ENCODE measurements at regions not wholly inside any gene's neighbourhood (a gene's known extent, or its start where the extent isn't known, plus 50 kb on each side); places are given as distances from the start of the nearest gene placed in this dataset.

DNA sequence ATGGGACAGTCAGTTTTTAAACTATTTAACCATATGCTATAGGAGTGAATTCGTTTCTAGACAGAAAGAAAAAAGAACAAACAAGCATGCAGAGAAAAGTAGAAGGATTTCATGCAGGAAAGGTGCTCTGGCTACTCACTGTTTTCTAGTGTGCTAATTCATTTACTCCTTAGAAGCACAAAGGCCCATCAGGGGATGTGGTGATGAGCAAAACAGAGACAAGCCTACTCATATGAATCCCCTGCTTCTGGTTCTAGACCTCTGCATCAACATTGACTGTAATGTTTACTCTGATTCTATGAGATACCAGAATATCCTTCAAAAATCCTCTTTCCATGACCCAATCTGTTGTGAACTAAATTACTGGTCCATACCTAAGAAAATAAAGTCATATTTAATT, 801.9 kb downstream of the PLOD2 start:
- no peak for DNase-seq
- Mint-ChIP-seq H3K4me3 (no peak overlapping the region), H3K27ac (no peak overlapping the region), H3K36me3 (ENCODE audit: low read depth) (no peaks in the 10 kb centered on the region), H3K4me1 (no peaks in the 10 kb centered on the region), H3K27me3 (no peaks in the 10 kb centered on the region), H3K9me3 (peaks cover 15% of the 10 kb centered on the region)
- intact Hi-C loops (cut with micrococcal nuclease), result no loop called here

DNA sequence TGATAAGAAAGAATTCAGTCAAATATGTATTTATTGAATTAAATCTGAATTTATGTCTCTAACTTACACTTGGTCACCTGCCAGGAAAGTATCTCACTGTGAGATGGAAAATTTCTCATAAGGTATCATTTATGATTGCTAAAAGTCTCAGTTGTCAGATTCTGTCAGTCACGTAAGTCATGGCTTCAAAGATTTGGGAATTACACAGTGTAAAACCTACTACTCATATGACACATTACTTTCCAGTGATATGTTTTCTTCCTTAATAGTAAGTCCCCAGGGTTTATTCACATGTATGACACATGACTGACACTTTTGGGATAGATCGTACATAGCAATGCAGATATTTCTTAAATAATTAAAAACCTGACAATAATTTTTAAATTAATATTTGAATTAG, 792.2 kb downstream of the PLOD2 start:
- Mint-ChIP-seq H3K4me1 (no peaks in the 10 kb centered on the region), H3K27ac (no peak overlapping the region), H3K9me3 (no peaks in the 10 kb centered on the region), H3K36me3 (ENCODE audit: low read depth) (no peaks in the 10 kb centered on the region), H3K27me3 (no peaks in the 10 kb centered on the region), H3K4me3 (no peak overlapping the region)
- intact Hi-C loops (cut with micrococcal nuclease), result no loop called here
- no peak for DNase-seq

DNA sequence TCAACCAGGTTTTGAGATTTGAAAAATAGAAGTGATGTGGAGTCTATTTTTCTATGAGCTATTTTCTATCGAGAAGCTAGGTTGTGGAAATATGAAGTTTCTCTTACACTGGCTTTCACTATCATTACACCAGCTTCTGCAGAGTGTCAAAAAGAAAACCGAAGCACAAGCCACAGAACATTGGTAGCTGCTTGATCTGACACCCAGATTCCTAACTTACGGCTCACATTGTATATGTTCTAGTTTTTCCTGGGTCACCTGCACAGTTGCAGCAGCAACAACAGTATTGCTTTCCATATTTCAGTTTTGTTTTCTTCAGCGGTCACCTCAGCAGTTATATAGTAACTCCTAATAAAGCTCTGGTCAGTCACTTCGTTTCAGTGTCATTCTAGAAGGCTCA, 790.1 kb downstream of the PLOD2 start:
- Mint-ChIP-seq H3K9me3 (no peaks in the 10 kb centered on the region), H3K27ac (no peak overlapping the region), H3K4me1 (no peaks in the 10 kb centered on the region), H3K4me3 (no peak overlapping the region), H3K27me3 (no peaks in the 10 kb centered on the region), H3K36me3 (ENCODE audit: low read depth) (no peaks in the 10 kb centered on the region)
- intact Hi-C loops (cut with micrococcal nuclease), result no loop called here
- DNase-seq, result no peak

DNA sequence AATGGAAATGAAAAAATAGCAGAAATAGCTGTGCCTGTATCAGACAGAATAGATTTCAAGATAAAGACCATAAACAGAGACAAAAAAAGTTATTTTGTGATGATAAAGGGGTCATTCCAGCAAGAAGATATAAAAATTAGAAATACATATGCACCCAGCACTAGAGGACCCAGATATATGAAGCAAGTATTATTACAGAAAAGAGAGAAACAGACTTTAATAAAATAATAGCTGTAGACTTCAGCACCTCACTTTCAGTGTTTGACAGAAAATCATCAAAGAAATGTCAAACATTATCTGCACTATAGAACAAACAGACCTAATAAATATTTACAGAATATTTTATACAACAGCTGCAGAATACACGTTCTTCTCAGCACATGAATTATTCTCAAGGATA, 783.7 kb downstream of the PLOD2 start:
- Mint-ChIP-seq H3K27me3 (no peaks in the 10 kb centered on the region), H3K4me3 (no peak overlapping the region), H3K4me1 (no peaks in the 10 kb centered on the region), H3K27ac (no peak overlapping the region), H3K9me3 (no peaks in the 10 kb centered on the region), H3K36me3 (ENCODE audit: low read depth) (no peaks in the 10 kb centered on the region)
- no peak for DNase-seq
- intact Hi-C loops (cut with micrococcal nuclease), result no loop called here

DNA sequence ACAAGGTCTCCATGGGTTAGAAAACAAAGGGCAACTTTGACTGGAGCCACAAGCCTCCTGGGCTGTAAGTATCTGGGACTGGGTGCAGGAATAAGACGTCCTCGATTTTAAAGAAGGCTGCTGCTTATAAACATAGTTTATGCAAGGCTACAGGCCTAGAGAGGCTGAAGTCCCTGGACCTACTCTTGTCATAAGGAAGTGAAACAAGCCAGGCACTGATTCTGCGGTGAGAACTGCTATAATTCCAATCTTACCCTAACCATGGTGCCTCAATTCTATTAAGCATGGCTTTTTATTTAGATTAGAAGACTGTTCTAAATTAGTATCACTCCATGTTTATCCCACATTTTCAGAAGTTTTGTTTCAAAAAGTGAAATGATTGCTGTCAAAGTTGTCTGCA, 777.6 kb downstream of the PLOD2 start:
- intact Hi-C loops (cut with micrococcal nuclease), result no loop called here
- Mint-ChIP-seq H3K4me1 (no peaks in the 10 kb centered on the region), H3K27me3 (no peaks in the 10 kb centered on the region), H3K27ac (no peak overlapping the region), H3K36me3 (ENCODE audit: low read depth) (no peaks in the 10 kb centered on the region), H3K9me3 (no peaks in the 10 kb centered on the region), H3K4me3 (no peak overlapping the region)
- no peak for DNase-seq

DNA sequence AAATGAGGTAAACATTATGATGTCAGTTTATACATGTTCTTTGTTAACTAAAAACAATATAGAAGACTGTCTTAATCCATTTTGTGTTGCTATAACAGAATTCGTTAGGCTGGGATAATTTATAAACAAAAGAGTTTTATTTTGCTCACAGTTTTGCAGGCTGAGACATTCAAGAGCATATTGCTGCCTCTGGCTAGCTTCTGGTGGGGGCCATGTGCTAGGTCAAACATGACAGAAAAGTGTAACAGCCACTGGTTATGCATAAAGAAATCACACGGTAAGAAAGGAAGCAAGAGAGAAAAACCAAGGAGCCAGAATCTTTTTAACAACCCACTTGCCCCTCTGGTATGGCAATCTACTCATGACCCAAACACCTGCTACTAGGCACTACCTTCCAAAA, 776.7 kb downstream of the PLOD2 start:
- Mint-ChIP-seq H3K27ac (no peak overlapping the region), H3K4me1 (no peaks in the 10 kb centered on the region), H3K36me3 (ENCODE audit: low read depth) (no peaks in the 10 kb centered on the region), H3K27me3 (no peaks in the 10 kb centered on the region), H3K4me3 (no peak overlapping the region), H3K9me3 (no peaks in the 10 kb centered on the region)
- no peak for DNase-seq
- intact Hi-C loops (cut with micrococcal nuclease), result no loop called here

DNA sequence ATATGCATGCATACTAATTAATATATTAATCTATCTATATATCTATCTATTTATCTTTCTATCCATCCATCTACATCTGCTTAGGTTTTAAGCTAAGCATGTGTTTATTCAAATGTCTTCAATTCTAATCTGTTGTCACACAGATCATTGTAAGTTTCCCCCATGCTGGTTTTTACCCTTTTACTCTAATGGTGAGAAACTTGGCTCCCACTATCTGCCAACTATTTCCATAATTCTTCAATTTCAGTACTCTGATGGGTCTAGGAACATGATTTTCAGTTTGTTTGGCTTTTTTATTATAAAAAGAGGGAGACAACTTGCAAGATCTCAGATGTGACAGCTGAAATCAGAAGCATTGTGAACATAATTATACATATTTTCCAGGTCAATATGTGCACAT, 773.8 kb downstream of the PLOD2 start:
- intact Hi-C loops (cut with micrococcal nuclease), result no loop called here
- no peak overlapping the region for H3K4me3 Mint-ChIP-seq
- DNase-seq, result no peak
- H3K27ac Mint-ChIP-seq, result no peak overlapping the region
- no peaks in the 10 kb centered on the region for H3K9me3 Mint-ChIP-seq
- H3K4me1 Mint-ChIP-seq, result no peaks in the 10 kb centered on the region
- H3K27me3 Mint-ChIP-seq, result no peaks in the 10 kb centered on the region
- H3K36me3 Mint-ChIP-seq (ENCODE audit: low read depth), result no peaks in the 10 kb centered on the region

DNA sequence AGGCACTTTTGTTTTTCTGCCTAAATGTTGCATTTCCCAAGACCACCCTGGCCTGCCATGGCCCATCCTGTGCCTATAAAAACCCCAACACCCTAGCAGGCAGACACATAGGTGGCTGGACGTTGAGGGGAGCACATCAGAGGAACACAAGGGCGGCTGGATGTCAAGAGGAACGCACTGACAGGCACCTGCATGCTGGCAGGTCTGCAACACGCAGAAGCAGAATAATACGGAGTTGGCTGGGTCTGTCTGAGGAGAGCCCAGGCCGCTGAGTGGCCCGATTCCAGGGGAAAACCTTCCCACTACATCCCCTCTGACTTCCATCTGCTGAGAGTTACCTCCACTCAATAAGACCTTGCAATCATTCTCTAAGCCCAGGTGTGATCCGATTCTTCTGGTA, 765.6 kb downstream of the PLOD2 start:
- Mint-ChIP-seq H3K27ac (no peak overlapping the region), H3K4me1 (no peaks in the 10 kb centered on the region), H3K36me3 (ENCODE audit: low read depth) (no peaks in the 10 kb centered on the region), H3K9me3 (no peaks in the 10 kb centered on the region), H3K4me3 (no peak overlapping the region), H3K27me3 (no peaks in the 10 kb centered on the region)
- DNase-seq, result no peak
- intact Hi-C loops (cut with micrococcal nuclease), result no loop called here

DNA sequence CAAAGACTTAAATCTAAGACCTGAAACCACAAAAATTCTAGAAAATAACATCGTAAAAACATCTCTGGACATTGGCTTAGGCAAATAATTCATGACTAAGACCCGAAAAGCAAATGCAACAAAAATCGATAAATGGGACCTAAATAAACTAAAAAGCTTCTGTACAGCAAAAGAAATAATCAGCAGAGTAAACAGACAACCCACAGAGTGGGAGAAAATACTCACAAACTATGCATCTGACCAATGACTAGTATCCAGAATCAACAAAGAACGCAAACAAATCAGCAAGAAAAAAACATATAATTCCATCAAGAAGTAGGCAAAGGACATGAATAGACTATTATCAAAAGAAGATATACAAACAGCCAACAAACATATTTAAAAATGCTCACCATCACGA, 749.4 kb downstream of the PLOD2 start:
- Mint-ChIP-seq H3K4me1 (no peaks in the 10 kb centered on the region), H3K27ac (no peak overlapping the region), H3K4me3 (no peak overlapping the region), H3K36me3 (ENCODE audit: low read depth) (no peaks in the 10 kb centered on the region), H3K27me3 (no peaks in the 10 kb centered on the region), H3K9me3 (no peaks in the 10 kb centered on the region)
- intact Hi-C loops (cut with micrococcal nuclease), result no loop called here
- no peak for DNase-seq

DNA sequence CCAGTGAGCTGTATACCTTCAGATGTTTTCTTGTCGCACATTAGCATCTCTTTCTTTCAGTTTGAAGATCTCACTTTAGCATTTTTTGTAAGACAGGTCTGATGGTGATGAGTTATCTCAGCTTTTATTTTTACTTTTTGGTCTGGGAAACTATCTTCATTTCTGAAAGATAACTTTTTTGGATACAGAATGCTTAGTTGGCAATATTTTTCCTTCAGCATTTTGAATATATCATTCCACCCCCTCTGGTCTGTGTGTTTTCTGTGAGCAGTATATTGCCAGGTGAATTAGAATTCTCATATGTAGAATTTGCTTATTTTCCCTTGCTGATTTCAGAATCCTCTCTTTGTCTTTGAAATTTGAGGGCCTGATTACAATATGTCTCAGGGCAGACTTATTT, 743.3 kb downstream of the PLOD2 start:
- Mint-ChIP-seq H3K36me3 (ENCODE audit: low read depth) (no peaks in the 10 kb centered on the region), H3K9me3 (no peaks in the 10 kb centered on the region), H3K27me3 (no peaks in the 10 kb centered on the region), H3K27ac (no peak overlapping the region), H3K4me1 (no peaks in the 10 kb centered on the region), H3K4me3 (no peak overlapping the region)
- intact Hi-C loops (cut with micrococcal nuclease), result no loop called here
- no peak for DNase-seq

DNA sequence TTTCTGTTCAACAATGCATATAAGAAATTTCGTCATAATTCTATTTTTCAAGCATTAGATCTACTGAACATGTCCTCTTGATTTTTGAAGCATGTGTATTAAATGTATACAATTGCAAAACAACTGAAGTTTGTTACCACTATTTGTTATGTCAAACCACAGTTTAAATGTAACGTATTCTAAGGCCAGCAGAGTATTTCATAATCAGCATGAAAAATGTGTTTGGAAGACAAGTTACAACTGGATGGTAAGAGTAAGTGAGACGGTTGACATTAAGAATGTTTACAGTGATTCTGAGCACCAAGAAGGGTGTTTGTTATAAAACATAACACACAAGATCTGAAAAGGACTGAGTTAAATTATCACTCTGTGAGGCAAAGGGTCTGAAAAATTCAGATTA, 738.4 kb downstream of the PLOD2 start:
- Mint-ChIP-seq H3K9me3 (no peaks in the 10 kb centered on the region), H3K36me3 (ENCODE audit: low read depth) (no peaks in the 10 kb centered on the region), H3K27me3 (no peaks in the 10 kb centered on the region), H3K4me1 (no peaks in the 10 kb centered on the region), H3K27ac (no peak overlapping the region), H3K4me3 (no peak overlapping the region)
- no peak for DNase-seq
- intact Hi-C loops (cut with micrococcal nuclease), result no loop called here

DNA sequence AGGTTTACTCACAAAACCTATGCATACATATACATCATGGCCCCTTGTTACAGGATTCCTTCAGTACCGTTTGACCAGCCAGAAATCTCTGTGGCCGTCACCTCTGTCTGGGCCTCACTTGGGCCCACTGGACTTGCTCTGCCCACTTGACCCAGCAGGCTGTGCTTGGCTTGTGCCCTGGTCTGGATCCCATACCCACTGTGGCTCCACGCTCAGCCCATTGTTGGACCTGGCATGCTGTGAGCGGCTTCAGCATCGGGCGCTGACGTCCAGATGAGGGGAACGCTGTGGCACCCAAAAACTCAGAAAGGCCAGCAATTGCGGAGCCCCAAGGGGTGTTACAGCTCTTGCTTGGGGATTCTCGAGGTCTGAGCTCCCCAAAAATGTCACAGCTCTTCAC, 733.6 kb downstream of the PLOD2 start:
- DNase-seq, result no peak
- H3K9me3 Mint-ChIP-seq, result no peaks in the 10 kb centered on the region
- no peaks in the 10 kb centered on the region for H3K27me3 Mint-ChIP-seq
- no peak overlapping the region for H3K4me3 Mint-ChIP-seq
- no peak overlapping the region for H3K27ac Mint-ChIP-seq
- no peaks in the 10 kb centered on the region for H3K4me1 Mint-ChIP-seq
- no peaks in the 10 kb centered on the region for H3K36me3 Mint-ChIP-seq (ENCODE audit: low read depth)
- intact Hi-C loops (cut with micrococcal nuclease), result no loop called here

DNA sequence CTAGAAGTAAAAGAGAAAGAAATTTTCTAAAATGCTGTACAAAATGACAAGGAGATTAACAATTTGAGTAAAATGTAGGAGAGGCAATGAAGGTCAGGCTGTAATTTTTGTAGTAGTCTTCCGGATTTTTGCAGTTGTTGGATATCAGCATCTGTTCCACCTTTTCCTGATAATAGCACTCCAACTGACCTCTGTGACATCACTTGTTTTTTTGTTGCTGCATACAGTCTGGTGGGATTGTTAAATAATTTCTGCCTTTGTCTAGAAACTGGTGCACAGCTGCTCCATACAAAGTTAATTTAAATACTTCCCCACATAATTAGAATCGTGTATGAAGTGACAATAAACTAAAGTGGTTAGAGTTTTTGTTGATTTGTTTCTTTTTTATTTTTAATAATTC, 731.4 kb downstream of the PLOD2 start:
- intact Hi-C loops (cut with micrococcal nuclease), result no loop called here

DNA sequence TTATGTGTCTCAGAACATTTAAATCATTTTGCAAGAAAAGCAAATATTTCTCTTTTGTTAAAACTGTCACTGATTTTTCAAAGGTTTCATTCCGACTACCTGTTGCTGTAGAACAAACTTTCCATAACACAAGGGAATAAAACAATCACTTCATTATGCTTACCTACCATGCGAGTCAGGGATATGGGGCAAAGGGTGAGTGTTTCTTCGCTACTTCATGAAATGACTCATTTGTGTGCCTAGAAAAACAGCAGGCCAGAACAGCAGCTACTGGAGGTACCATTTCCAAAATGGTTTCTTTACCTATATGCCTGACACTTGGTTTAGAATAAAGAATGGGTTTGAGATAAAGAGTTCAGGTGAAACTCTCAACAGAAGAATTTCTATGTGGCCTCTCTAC, 712.5 kb downstream of the PLOD2 start:
- DNase-seq, result no peak
- Mint-ChIP-seq H3K27me3 (no peaks in the 10 kb centered on the region), H3K36me3 (ENCODE audit: low read depth) (no peaks in the 10 kb centered on the region), H3K9me3 (no peaks in the 10 kb centered on the region), H3K4me1 (no peaks in the 10 kb centered on the region), H3K4me3 (no peak overlapping the region), H3K27ac (no peak overlapping the region)
- intact Hi-C loops (cut with micrococcal nuclease), result no loop called here

More for the DNA sequence above, 731.4 kb downstream of the PLOD2 start:
- Mint-ChIP-seq H3K27ac (no peak overlapping the region), H3K36me3 (ENCODE audit: low read depth) (no peaks in the 10 kb centered on the region), H3K27me3 (no peaks in the 10 kb centered on the region), H3K4me1 (no peaks in the 10 kb centered on the region), H3K4me3 (no peak overlapping the region), H3K9me3 (no peaks in the 10 kb centered on the region)
- DNase-seq, result no peak

DNA sequence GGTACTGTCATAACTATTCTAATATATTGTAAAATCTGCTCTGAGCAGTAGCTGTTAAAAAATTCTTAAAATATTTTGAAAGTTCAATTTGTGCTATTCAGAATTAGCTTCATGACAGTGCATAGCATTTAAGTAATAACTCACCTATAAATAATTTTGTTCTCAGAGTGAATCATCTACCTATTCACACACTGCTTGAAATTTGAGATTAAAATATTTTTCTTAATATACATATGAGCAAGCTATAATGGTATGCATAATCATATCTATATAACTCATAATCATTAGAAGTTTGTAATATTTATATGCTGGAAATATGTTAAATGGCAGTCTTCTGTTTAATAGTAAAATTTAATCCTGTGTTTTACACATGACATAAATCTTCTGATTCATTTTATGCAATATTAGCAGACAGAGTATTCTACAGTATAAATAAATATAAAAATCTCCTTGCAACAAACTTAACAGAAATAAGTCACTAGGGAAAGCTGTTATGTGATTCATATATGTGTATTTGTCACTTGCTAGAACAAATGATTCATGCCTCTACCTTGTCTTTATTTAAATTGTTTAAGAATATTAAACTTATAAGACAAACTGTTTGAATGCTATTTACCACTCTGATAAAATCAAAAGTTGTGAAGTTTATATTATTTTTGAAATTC, 710.8 kb downstream of the PLOD2 start:
- Mint-ChIP-seq H3K4me1 (no peaks in the 10 kb centered on the region), H3K27ac (no peak overlapping the region), H3K4me3 (no peak overlapping the region), H3K27me3 (no peaks in the 10 kb centered on the region), H3K9me3 (no peaks in the 10 kb centered on the region), H3K36me3 (ENCODE audit: low read depth) (no peaks in the 10 kb centered on the region)
- intact Hi-C loops (cut with micrococcal nuclease), result no loop called here
- no peak for DNase-seq
